ENCODE measurements at regions not wholly inside any gene's neighbourhood (a gene's known extent, or its start where the extent isn't known, plus 50 kb on each side); places are given as distances from the start of the nearest gene placed in this dataset.
"Not testable (repeated sequence)": the region's sequence is repeated elsewhere in the genome, so short reads cannot be mapped to it uniquely, and the experiment has no call there.

DNA sequence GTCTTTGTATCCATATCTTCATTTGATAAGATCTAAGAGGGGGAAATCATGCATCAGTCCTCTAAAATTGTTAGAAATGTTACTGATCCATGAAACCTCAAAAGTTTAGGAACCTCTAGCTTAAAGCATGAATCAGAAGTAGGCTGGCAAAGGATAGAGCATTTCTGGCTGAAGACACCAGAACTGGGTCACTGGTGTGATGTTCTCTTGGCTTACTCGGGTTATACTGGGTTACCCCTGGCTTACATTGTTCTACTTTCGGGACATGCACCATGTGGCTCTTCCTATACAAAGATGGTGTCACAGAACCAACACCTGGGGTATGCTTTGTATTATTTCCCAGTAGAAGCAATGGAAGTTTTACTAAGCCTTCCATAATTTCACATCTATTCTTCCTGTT lies 83.2 kb upstream of the TNP1 start:
- Histone ChIP-seq H3K27ac (ENCODE audit: low read length) (no peak overlapping the region), H3K4me3 (ENCODE audit: low read length) (no peak overlapping the region), H3K36me3 (ENCODE audit: control insufficient read depth, insufficient read depth, low read length) (no peaks in the 10 kb centered on the region), H3K27me3 (ENCODE audit: control insufficient read depth, insufficient read depth, low read length) (peaks cover 5% of the 10 kb centered on the region), H3K4me1 (ENCODE audit: control insufficient read depth, insufficient read depth, low read length) (no peaks in the 10 kb centered on the region), H3K9me3 (ENCODE audit: control insufficient read depth, low read depth, low read length) (no peaks in the 10 kb centered on the region)
- no CpG with 5 or more reads among the region's 2 CpGs for WGBS (ENCODE audit: insufficient coverage, low lambda C conversion rate)
- DNase-seq, result no peak

GRCh38 chr2:216942465-216942864 lies 82.6 kb upstream of the TNP1 start:
- Histone ChIP-seq H3K4me3 (ENCODE audit: low read length) (no peak overlapping the region), H3K27me3 (ENCODE audit: control insufficient read depth, insufficient read depth, low read length) (peaks cover 5% of the 10 kb centered on the region), H3K27ac (ENCODE audit: low read length) (no peak overlapping the region), H3K4me1 (ENCODE audit: control insufficient read depth, insufficient read depth, low read length) (no peaks in the 10 kb centered on the region), H3K9me3 (ENCODE audit: control insufficient read depth, low read depth, low read length) (no peaks in the 10 kb centered on the region), H3K36me3 (ENCODE audit: control insufficient read depth, insufficient read depth, low read length) (no peaks in the 10 kb centered on the region)
- DNase-seq, result no peak
- WGBS (ENCODE audit: insufficient coverage, low lambda C conversion rate), result 78% methylated on average over 1 of the region's 3 CpGs

- Histone ChIP-seq H3K4me3 (ENCODE audit: low read length) (no peak overlapping the region), H3K4me1 (ENCODE audit: control insufficient read depth, insufficient read depth, low read length) (peaks cover 4% of the 10 kb centered on the region), H3K27me3 (ENCODE audit: control insufficient read depth, insufficient read depth, low read length) (peaks cover 5% of the 10 kb centered on the region), H3K9me3 (ENCODE audit: control insufficient read depth, low read depth, low read length) (no peaks in the 10 kb centered on the region), H3K36me3 (ENCODE audit: control insufficient read depth, insufficient read depth, low read length) (no peaks in the 10 kb centered on the region), H3K27ac (ENCODE audit: low read length) (no peak overlapping the region)
- no peak for DNase-seq
- 100% methylated on average over 4 of the region's 5 CpGs for WGBS (ENCODE audit: insufficient coverage, low lambda C conversion rate)
Observed at GRCh38 chr2:216942016-216942415, 82.2 kb upstream of the TNP1 start.

DNA sequence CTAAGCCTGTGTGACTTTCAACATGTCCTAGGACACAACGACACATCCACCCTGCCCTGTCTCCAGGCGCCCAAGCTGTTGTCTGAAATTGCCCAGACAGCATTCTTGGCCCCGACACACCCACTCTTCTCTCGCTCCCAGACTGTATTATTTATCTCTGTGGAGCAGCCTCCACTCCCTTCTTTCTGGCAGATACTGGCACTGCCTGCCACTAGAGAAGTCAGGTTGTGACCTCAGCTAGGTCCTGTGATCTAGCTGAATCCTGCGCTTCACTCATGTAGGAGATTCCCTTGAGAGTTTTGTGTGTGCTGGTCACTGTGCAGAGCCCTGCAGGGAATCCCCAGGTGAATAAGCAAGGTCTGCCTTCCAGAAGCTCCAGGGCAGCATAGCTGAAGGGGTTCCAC lies 77.1 kb upstream of the TNP1 start:
- Histone ChIP-seq H3K27me3 (ENCODE audit: control insufficient read depth, insufficient read depth, low read length) (peaks cover 1% of the 10 kb centered on the region), H3K9me3 (ENCODE audit: control insufficient read depth, low read depth, low read length) (no peaks in the 10 kb centered on the region), H3K27ac (ENCODE audit: low read length) (peak overlapping the region; percentile 58), H3K4me1 (ENCODE audit: control insufficient read depth, insufficient read depth, low read length) (peaks cover 30% of the 10 kb centered on the region), H3K36me3 (ENCODE audit: control insufficient read depth, insufficient read depth, low read length) (no peaks in the 10 kb centered on the region), H3K4me3 (ENCODE audit: low read length) (no peak overlapping the region)
- peak; percentile 74 to 86 for DNase-seq
- no CpG with 5 or more reads among the region's 5 CpGs for WGBS (ENCODE audit: insufficient coverage, low lambda C conversion rate)

GRCh38 chr2:216934623-216935022 lies 74.8 kb upstream of the TNP1 start:
- no peak overlapping the region for H3K4me3 ChIP-seq (ENCODE audit: low read length)
- DNase-seq, result no peak
- WGBS (ENCODE audit: insufficient coverage, low lambda C conversion rate), result no CpG with 5 or more reads among the region's 3 CpGs

GRCh38 chr2:216934151-216934550 lies 74.3 kb upstream of the TNP1 start:
- DNase-seq, result no peak
- no peaks in the 10 kb centered on the region for H3K36me3 ChIP-seq (ENCODE audit: control insufficient read depth, insufficient read depth, low read length)
- H3K4me3 ChIP-seq (ENCODE audit: low read length), result no peak overlapping the region
- no peaks in the 10 kb centered on the region for H3K27me3 ChIP-seq (ENCODE audit: control insufficient read depth, insufficient read depth, low read length)
- 90% methylated on average over 2 of the region's 7 CpGs for WGBS (ENCODE audit: insufficient coverage, low lambda C conversion rate)
- no peaks in the 10 kb centered on the region for H3K9me3 ChIP-seq (ENCODE audit: control insufficient read depth, low read depth, low read length)
- peaks cover 31% of the 10 kb centered on the region for H3K4me1 ChIP-seq (ENCODE audit: control insufficient read depth, insufficient read depth, low read length)
- no peak overlapping the region for H3K27ac ChIP-seq (ENCODE audit: low read length)

More at GRCh38 chr2:216934623-216935022, 74.8 kb upstream of the TNP1 start:
- Histone ChIP-seq H3K27ac (ENCODE audit: low read length) (no peak overlapping the region), H3K4me1 (ENCODE audit: control insufficient read depth, insufficient read depth, low read length) (peaks cover 31% of the 10 kb centered on the region), H3K9me3 (ENCODE audit: control insufficient read depth, low read depth, low read length) (no peaks in the 10 kb centered on the region), H3K36me3 (ENCODE audit: control insufficient read depth, insufficient read depth, low read length) (no peaks in the 10 kb centered on the region), H3K27me3 (ENCODE audit: control insufficient read depth, insufficient read depth, low read length) (no peaks in the 10 kb centered on the region)

- Histone ChIP-seq H3K9me3 (ENCODE audit: control insufficient read depth, low read depth, low read length) (no peaks in the 10 kb centered on the region), H3K36me3 (ENCODE audit: control insufficient read depth, insufficient read depth, low read length) (no peaks in the 10 kb centered on the region), H3K27ac (ENCODE audit: low read length) (peak overlapping the region; percentile 76), H3K27me3 (ENCODE audit: control insufficient read depth, insufficient read depth, low read length) (no peaks in the 10 kb centered on the region), H3K4me3 (ENCODE audit: low read length) (no peak overlapping the region), H3K4me1 (ENCODE audit: control insufficient read depth, insufficient read depth, low read length) (peaks cover 31% of the 10 kb centered on the region)
- peak; percentile 79 to 86 for DNase-seq
- whole genome bisulfite sequencing (ENCODE audit: insufficient coverage, low lambda C conversion rate), result 87% methylated on average over 3 of the region's 12 CpGs
Observed at GRCh38 chr2:216932863-216933548, 73.1 kb upstream of the TNP1 start.

DNA sequence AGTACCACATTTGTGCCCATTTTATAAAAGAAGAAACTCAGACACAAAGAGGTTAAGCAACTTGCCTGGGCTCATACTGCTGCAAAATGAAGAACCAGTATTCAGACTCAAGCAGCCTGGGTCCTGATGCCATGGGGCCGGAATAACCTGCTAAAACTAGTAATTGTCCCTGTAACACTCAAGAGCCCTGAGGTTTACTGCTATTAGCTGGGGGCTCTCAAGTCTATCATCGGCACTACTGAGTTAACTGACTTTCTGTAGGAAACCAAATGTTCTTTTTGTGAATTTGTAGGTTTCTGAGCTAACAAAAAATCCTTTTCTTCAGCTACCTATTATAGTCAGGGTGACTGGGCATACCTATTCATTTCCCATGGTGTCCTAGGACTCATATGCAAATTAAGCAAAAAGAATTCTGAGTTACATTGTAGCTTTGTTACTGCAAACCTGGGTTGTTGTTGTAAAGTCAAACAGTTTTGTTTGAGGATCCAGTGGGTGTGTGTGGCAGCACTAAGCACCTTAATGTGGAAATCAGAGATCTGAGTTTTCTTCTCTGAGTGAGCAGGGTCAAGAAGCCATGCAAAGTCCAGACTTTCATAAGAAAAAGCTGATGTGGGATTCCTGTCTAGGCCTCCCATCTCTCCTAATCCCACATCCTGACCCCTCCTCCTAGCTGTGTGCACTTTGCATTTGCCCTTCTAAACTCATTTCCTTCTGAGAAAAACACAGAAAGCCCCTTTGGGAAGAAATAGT lies 72.4 kb upstream of the TNP1 start:
- no CpG with 5 or more reads among the region's 2 CpGs for WGBS (ENCODE audit: insufficient coverage, low lambda C conversion rate)
- peak overlapping the region; percentile 76 for H3K27ac ChIP-seq (ENCODE audit: low read length)
- no peaks in the 10 kb centered on the region for H3K9me3 ChIP-seq (ENCODE audit: control insufficient read depth, low read depth, low read length)
- H3K4me3 ChIP-seq (ENCODE audit: low read length), result no peak overlapping the region
- H3K4me1 ChIP-seq (ENCODE audit: control insufficient read depth, insufficient read depth, low read length), result peaks cover 30% of the 10 kb centered on the region
- DNase-seq, result peak; percentile 54 to 74
- H3K27me3 ChIP-seq (ENCODE audit: control insufficient read depth, insufficient read depth, low read length), result no peaks in the 10 kb centered on the region
- H3K36me3 ChIP-seq (ENCODE audit: control insufficient read depth, insufficient read depth, low read length), result no peaks in the 10 kb centered on the region

GRCh38 chr2:216930716-216931115 lies 70.9 kb upstream of the TNP1 start:
- H3K27ac ChIP-seq (ENCODE audit: low read length), result no peak overlapping the region

DNA sequence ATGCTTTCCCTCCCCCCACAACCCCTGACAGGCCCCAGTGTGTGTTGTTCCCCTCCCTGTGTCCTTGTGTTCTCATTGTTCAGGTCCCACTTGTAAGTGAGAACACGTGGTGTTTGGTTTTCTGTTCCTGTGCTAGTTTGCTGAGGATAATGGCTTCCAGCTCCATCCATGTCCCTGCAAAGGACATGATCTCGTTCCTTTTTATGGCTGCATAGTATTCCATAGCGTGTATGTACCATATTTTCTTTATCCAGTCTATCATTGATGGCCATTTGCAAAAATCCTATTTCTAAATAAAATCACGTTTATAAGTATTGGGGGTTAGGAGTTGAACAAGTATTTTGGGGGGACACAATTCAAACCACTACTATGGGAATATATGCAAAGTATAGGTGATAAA lies 69.5 kb upstream of the TNP1 start:
- not testable (repeated sequence) for H3K36me3 ChIP-seq (ENCODE audit: control insufficient read depth, insufficient read depth, low read length); H3K27ac ChIP-seq (ENCODE audit: low read length); H3K27me3 ChIP-seq (ENCODE audit: control insufficient read depth, insufficient read depth, low read length); DNase-seq; H3K9me3 ChIP-seq (ENCODE audit: control insufficient read depth, low read depth, low read length); H3K4me3 ChIP-seq (ENCODE audit: low read length)
- 88% methylated on average over 1 of the region's 4 CpGs for WGBS (ENCODE audit: insufficient coverage, low lambda C conversion rate)
- peaks cover 17% of the 10 kb centered on the region for H3K4me1 ChIP-seq (ENCODE audit: control insufficient read depth, insufficient read depth, low read length)

More at GRCh38 chr2:216930716-216931115, 70.9 kb upstream of the TNP1 start:
- DNase-seq, result no peak
- H3K27me3 ChIP-seq (ENCODE audit: control insufficient read depth, insufficient read depth, low read length), result no peaks in the 10 kb centered on the region
- no peaks in the 10 kb centered on the region for H3K36me3 ChIP-seq (ENCODE audit: control insufficient read depth, insufficient read depth, low read length)
- peaks cover 21% of the 10 kb centered on the region for H3K4me1 ChIP-seq (ENCODE audit: control insufficient read depth, insufficient read depth, low read length)
- H3K9me3 ChIP-seq (ENCODE audit: control insufficient read depth, low read depth, low read length), result no peaks in the 10 kb centered on the region
- 100% methylated on average over 1 of the region's 2 CpGs for WGBS (ENCODE audit: insufficient coverage, low lambda C conversion rate)
- H3K4me3 ChIP-seq (ENCODE audit: low read length), result no peak overlapping the region

Data from large intestine (tissue), 3 donors.